ENCODE measurements at regions not wholly inside any gene's neighbourhood (a gene's known extent, or its start where the extent isn't known, plus 50 kb on each side); places are given as distances from the start of the nearest gene placed in this dataset.

- H3K4me3 ChIP-seq (ENCODE audit: insufficient read depth, low read depth, low read length) = no peak overlapping the region
- H3K23ac ChIP-seq (ENCODE audit: low read depth, low read length) = no peak overlapping the region
- no peaks in the 10 kb centered on the region for H3K79me1 ChIP-seq (ENCODE audit: low read depth in 1 of 2, low read length in 2 of 2)
- intact Hi-C loops (cut with micrococcal nuclease) (no loop called here), in situ Hi-C loops (cut with MboI; ENCODE audit: low sequenced_read_pairs) (no loop called here), dilution Hi-C loops (cut with HindIII; ENCODE audit: low sequenced_read_pairs, unreplicated experiment) (no loop called here)
- CTCF ChIA-PET = no interaction called here
- H3K18ac ChIP-seq (ENCODE audit: low read depth, low read length) = no peak overlapping the region
- no peaks in the 10 kb centered on the region for H4K20me1 ChIP-seq (ENCODE audit: insufficient read depth, low read length)
- DNase-seq (no peak), ATAC-seq (ENCODE audit: low read depth) (no peak)
- POLR2A ChIA-PET (ENCODE audit: unreplicated experiment) = no interaction called here
- BruUV-seq (replicated peaks) = no TSS peak
- H3K4me2 ChIP-seq (ENCODE audit: low read depth, low read length) = no peak overlapping the region
- H3K36me3 ChIP-seq (ENCODE audit: control insufficient read depth, insufficient read depth, low read length) = no peaks in the 10 kb centered on the region
- no peak overlapping the region for H2BK120ac ChIP-seq (ENCODE audit: low read depth, low read length)
- no peak overlapping the region for H2AFZ ChIP-seq (replicated peaks; ENCODE audit: low read length, poor library complexity)
- no peak overlapping the region for H3K14ac ChIP-seq (replicated peaks; ENCODE audit: low read depth, low read length)
- TF ChIP-seq ELK1 (IDR thresholded peaks at IDR 0.05; ENCODE audit: borderline replicate concordance, low read depth, low read length) = no peak
- no peak for TF ChIP-seq CHD1 (IDR thresholded peaks at IDR 0.05; ENCODE audit: low read depth, low read length)
- H4K8ac ChIP-seq (ENCODE audit: low read depth in 2 of 2, low read length in 2 of 2) = no peak overlapping the region
- H2BK15ac ChIP-seq (ENCODE audit: low read depth, low read length) = no peak overlapping the region
- no peak overlapping the region for H2AK9ac ChIP-seq (replicated peaks; ENCODE audit: low read depth, low read length, poor library complexity)
- no peak overlapping the region for H3K4ac ChIP-seq (ENCODE audit: low read depth, low read length)
- H2BK5ac ChIP-seq (ENCODE audit: low read depth, low read length, poor library complexity, severe bottlenecking) = no peak overlapping the region
- no peak overlapping the region for H3K56ac ChIP-seq (ENCODE audit: extremely low read depth, insufficient read depth, low read length)
- no peak overlapping the region for H3K9ac ChIP-seq (ENCODE audit: low read depth, low read length)
- H3K9me1 ChIP-seq (ENCODE audit: insufficient read depth, low read length) = no peaks in the 10 kb centered on the region
- no peak overlapping the region for H3K27ac ChIP-seq (ENCODE audit: insufficient read depth, low read length)
- WGBS, 2 experiments (ENCODE audit: extremely low coverage in 2 of 2, insufficient read length in 1 of 2) = no CpG with 5 or more reads among the region's 1 CpG
- no peak overlapping the region for H4K91ac ChIP-seq (ENCODE audit: insufficient read depth, low read depth, low read length)
- no peaks in the 10 kb centered on the region for H3K9me3 ChIP-seq (ENCODE audit: control insufficient read depth, insufficient read depth, low read length)
- H3K4me1 ChIP-seq (ENCODE audit: control insufficient read depth, insufficient read depth, low read length) = no peaks in the 10 kb centered on the region
- no peak overlapping the region for H2AK5ac ChIP-seq (ENCODE audit: low read depth, low read length)
- no peaks in the 10 kb centered on the region for H3K27me3 ChIP-seq (ENCODE audit: control insufficient read depth, insufficient read depth, low read length)
- H4K5ac ChIP-seq (ENCODE audit: low read depth, low read length) = no peak overlapping the region
- no peak overlapping the region for H2BK20ac ChIP-seq (ENCODE audit: low read depth, low read length)
Measured at GRCh38 chr2:223439184-223439583, 163.0 kb downstream of the SCG2 start.

All from IMR-90 (cell line).